Activated CD8-positive, alpha-beta memory T cell treated with anti-CD3 and anti-CD28 coated beads for 36 hours (primary cell): ENCODE measurements at regions not wholly inside any gene's neighbourhood (a gene's known extent, or its start where the extent isn't known, plus 50 kb on each side); places are given as distances from the start of the nearest gene placed in this dataset.

Source experiments
- CTCF ChIA-PET: fragments of 350-600 bp; sonication (Branson Sonifier 250); formaldehyde crosslinking; loops from one replicate; lab custom pipeline; 2021; ENCODE audit warnings: antibody characterized with exemption; lab: Charles Lee
- POLR2A ChIA-PET: fragments of 350-600 bp; sonication (Branson Sonifier 250); formaldehyde crosslinking; loops from one replicate; lab custom pipeline; 2021; ENCODE audit warnings: antibody characterized with exemption; lab: Charles Lee

GRCh38 chr2:16181741-16182090, 241.4 kb downstream of the MYCN start:
- ChIA-PET CTCF (no interaction called here), POLR2A (no interaction called here)

- ChIA-PET CTCF (no interaction called here), POLR2A (no interaction called here)
Measured at GRCh38 chr2:16181062-16181740, 240.9 kb downstream of the MYCN start.

- ChIA-PET POLR2A (no interaction called here), CTCF (no interaction called here)
Measured at GRCh38 chr2:16180631-16181030, 240.3 kb downstream of the MYCN start.

- POLR2A ChIA-PET = no interaction called here
Measured at GRCh38 chr2:16179701-16180416, 239.5 kb downstream of the MYCN start.

GRCh38 chr2:16178551-16179130, 238.3 kb downstream of the MYCN start:
- ChIA-PET POLR2A (no interaction called here), CTCF (no interaction called here)

More at GRCh38 chr2:16179701-16180416, 239.5 kb downstream of the MYCN start:
- CTCF ChIA-PET = no interaction called here

- ChIA-PET CTCF (no interaction called here), POLR2A (no interaction called here)
Measured at GRCh38 chr2:16177671-16178180, 237.4 kb downstream of the MYCN start.

GRCh38 chr2:16176971-16177480, 236.7 kb downstream of the MYCN start:
- ChIA-PET CTCF (no interaction called here), POLR2A (no interaction called here)

- POLR2A ChIA-PET = no interaction called here
- CTCF ChIA-PET = no interaction called here
Measured at GRCh38 chr2:16175247-16175825, 235.0 kb downstream of the MYCN start.

GRCh38 chr2:16174693-16175045, 234.3 kb downstream of the MYCN start:
- ChIA-PET POLR2A (no interaction called here), CTCF (no interaction called here)

- ChIA-PET CTCF (no interaction called here), POLR2A (no interaction called here)
Measured at GRCh38 chr2:16173893-16174692, 233.7 kb downstream of the MYCN start.

- ChIA-PET CTCF (interaction anchor here (0.7 kb wide), 1 partner anchor 587 kb away, joined by 3 read pairs; no protein-coding TSS in a partner anchor), POLR2A (no interaction called here)
Measured at GRCh38 chr2:16172324-16173175, 232.2 kb downstream of the MYCN start.

- CTCF ChIA-PET = no interaction called here
- POLR2A ChIA-PET = no interaction called here
Measured at GRCh38 chr2:16171425-16171920, 231.1 kb downstream of the MYCN start.

- CTCF ChIA-PET = no interaction called here
- POLR2A ChIA-PET = no interaction called here
Measured at GRCh38 chr2:16170675-16171424, 230.5 kb downstream of the MYCN start.

GRCh38 chr2:16169381-16169960, 229.1 kb downstream of the MYCN start:
- POLR2A ChIA-PET = no interaction called here

GRCh38 chr2:16168506-16169264, 228.3 kb downstream of the MYCN start:
- POLR2A ChIA-PET = no interaction called here

More at GRCh38 chr2:16169381-16169960, 229.1 kb downstream of the MYCN start:
- CTCF ChIA-PET = no interaction called here

GRCh38 chr2:16167870-16168426, 227.6 kb downstream of the MYCN start:
- ChIA-PET POLR2A (no interaction called here), CTCF (no interaction called here)

More at GRCh38 chr2:16168506-16169264, 228.3 kb downstream of the MYCN start:
- CTCF ChIA-PET = no interaction called here
